Thyroid gland (tissue), 4 donors: ENCODE measurements at regions not wholly inside any gene's neighbourhood (a gene's known extent, or its start where the extent isn't known, plus 50 kb on each side); places are given as distances from the start of the nearest gene placed in this dataset.

ENCODE experiments used
- POLR2A ChIP-seq, 2 donors: fragments of 450-650 bp; IDR thresholded peaks; one replicate each; pipeline ENCODE4 v1.6.1; 2017; ENCODE audit warnings: antibody characterized with exemption in 2 of 2, mild to moderate bottlenecking in 2 of 2, moderate library complexity in 1 of 2
- TF ChIP-seq, protein P1 (sequence below), 6 experiments: fragments of 200-600 bp in 3 of 6; fragments of 450-650 bp in 3 of 6; sonication (generic) in 3 of 6; IDR thresholded peaks; one replicate each; pipeline ENCODE4 v1.5.1; 2016 to 2019; ENCODE audit warnings: antibody characterized with exemption in 6 of 6, mild to moderate bottlenecking in 2 of 6, inconsistent platforms in 1 of 6, moderate library complexity in 1 of 6

DNA sequence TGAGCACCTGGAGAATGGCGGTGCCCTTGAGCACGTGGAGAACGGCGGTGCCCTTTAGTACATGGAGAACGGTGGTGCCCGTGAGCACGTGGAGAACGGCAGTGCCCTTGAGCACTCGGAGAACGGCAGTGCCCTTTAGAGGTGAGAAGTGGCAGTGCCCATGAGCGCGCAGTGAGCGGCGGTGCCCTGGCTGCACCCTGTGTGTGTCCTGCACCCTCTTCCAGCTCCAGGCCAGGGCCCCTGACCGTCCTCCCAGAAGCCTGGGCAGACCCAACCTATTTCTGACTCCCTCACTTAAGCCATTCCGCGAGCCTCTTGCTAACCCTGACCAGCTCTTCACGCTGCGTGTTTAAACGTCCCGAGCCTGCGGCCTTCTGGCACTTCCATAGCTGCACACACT, 151.3 kb downstream of the DLL1 start:
- TF ChIP-seq, protein P1, sequence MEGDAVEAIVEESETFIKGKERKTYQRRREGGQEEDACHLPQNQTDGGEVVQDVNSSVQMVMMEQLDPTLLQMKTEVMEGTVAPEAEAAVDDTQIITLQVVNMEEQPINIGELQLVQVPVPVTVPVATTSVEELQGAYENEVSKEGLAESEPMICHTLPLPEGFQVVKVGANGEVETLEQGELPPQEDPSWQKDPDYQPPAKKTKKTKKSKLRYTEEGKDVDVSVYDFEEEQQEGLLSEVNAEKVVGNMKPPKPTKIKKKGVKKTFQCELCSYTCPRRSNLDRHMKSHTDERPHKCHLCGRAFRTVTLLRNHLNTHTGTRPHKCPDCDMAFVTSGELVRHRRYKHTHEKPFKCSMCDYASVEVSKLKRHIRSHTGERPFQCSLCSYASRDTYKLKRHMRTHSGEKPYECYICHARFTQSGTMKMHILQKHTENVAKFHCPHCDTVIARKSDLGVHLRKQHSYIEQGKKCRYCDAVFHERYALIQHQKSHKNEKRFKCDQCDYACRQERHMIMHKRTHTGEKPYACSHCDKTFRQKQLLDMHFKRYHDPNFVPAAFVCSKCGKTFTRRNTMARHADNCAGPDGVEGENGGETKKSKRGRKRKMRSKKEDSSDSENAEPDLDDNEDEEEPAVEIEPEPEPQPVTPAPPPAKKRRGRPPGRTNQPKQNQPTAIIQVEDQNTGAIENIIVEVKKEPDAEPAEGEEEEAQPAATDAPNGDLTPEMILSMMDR (IDR thresholded peaks at IDR 0.05), result no peak
- no peak for TF ChIP-seq POLR2A (IDR thresholded peaks at IDR 0.05)
